SK-N-SH treated with all-trans-retinoic acid at 6 μM for 48 hours (cell line): ENCODE measurements at regions not wholly inside any gene's neighbourhood (a gene's known extent, or its start where the extent isn't known, plus 50 kb on each side); places are given as distances from the start of the nearest gene placed in this dataset.

ENCODE experiments used
- ATAC-seq: fragments of 200-7000 bp; cut with Tn5 transposase; 3 replicates; pipeline ENCODE4 v1.9.1; 2020; ENCODE audit warnings: mild to moderate bottlenecking, moderate library complexity
- CREB5 ChIP-seq: fragments of 250-450 bp; sonication (Bioruptor Pico); IDR thresholded peaks from 2 replicates; pipeline ENCODE4 v1.5.1; 2020; ENCODE audit warnings: low read depth, mild to moderate bottlenecking, moderate library complexity
- CSDC2 ChIP-seq: fragments of 250-450 bp; sonication (Bioruptor Pico); IDR thresholded peaks from 2 replicates; pipeline ENCODE4 v1.5.0; 2020; ENCODE audit warnings: mild to moderate bottlenecking, moderate library complexity
- CSRNP3 ChIP-seq: fragments of 250-450 bp; sonication (Bioruptor Pico); IDR thresholded peaks from 2 replicates; pipeline ENCODE4 v1.5.1; 2021; ENCODE audit warnings: mild to moderate bottlenecking, moderate library complexity
- ESRRG ChIP-seq: fragments of 250-450 bp; sonication (Bioruptor Pico); IDR thresholded peaks from 2 replicates; pipeline ENCODE4 v1.6.1; 2021; ENCODE audit warnings: mild to moderate bottlenecking
- GLIS3 ChIP-seq: fragments of 250-450 bp; sonication (Bioruptor Pico); IDR thresholded peaks from 2 replicates; pipeline ENCODE4 v1.5.0; 2020; ENCODE audit warnings: mild to moderate bottlenecking, moderate library complexity
- ISL1 ChIP-seq: fragments of 250-450 bp; sonication (Bioruptor Pico); IDR thresholded peaks from 2 replicates; pipeline ENCODE4 v2.1.2; 2022; ENCODE audit warnings: mild to moderate bottlenecking, moderate library complexity
- PATZ1 ChIP-seq: fragments of 250-450 bp; sonication (Bioruptor Pico); IDR thresholded peaks from 2 replicates; pipeline ENCODE4 v1.8.0; 2020; ENCODE audit warnings: mild to moderate bottlenecking, moderate library complexity, borderline replicate concordance
- POU6F1 ChIP-seq: fragments of 250-450 bp; sonication (Bioruptor Pico); IDR thresholded peaks from 2 replicates; pipeline ENCODE4 v1.8.0; 2021; ENCODE audit warnings: low read depth, mild to moderate bottlenecking, moderate library complexity, borderline replicate concordance
- PPARA ChIP-seq: fragments of 250-450 bp; sonication (Bioruptor Pico); IDR thresholded peaks from 2 replicates; pipeline ENCODE4 v1.5.0; 2020; ENCODE audit warnings: mild to moderate bottlenecking, borderline replicate concordance
- RARB ChIP-seq: fragments of 250-450 bp; sonication (Bioruptor Pico); IDR thresholded peaks from 2 replicates; pipeline ENCODE4 v1.8.0; 2021; ENCODE audit warnings: mild to moderate bottlenecking, moderate library complexity
- SNAI2 ChIP-seq: fragments of 250-450 bp; sonication (Bioruptor Pico); IDR thresholded peaks from 2 replicates; pipeline ENCODE4 v1.5.0; 2020; ENCODE audit warnings: mild to moderate bottlenecking, moderate library complexity
- TOX ChIP-seq: fragments of 250-450 bp; sonication (Bioruptor Pico); IDR thresholded peaks from 2 replicates; pipeline ENCODE4 v1.8.0; 2021; ENCODE audit warnings: mild to moderate bottlenecking, moderate library complexity, borderline replicate concordance
- ZC3H10 ChIP-seq: fragments of 250-450 bp; sonication (Bioruptor Pico); IDR thresholded peaks from 2 replicates; pipeline ENCODE4 v1.5.1; 2021; ENCODE audit warnings: mild to moderate bottlenecking, moderate library complexity
- ZFP3 ChIP-seq: fragments of 250-450 bp; sonication (Bioruptor Pico); IDR thresholded peaks from 2 replicates; pipeline ENCODE4 v1.5.0; 2020; ENCODE audit warnings: mild to moderate bottlenecking, moderate library complexity
- ZFP30 ChIP-seq: fragments of 450-650 bp; formaldehyde crosslinking; IDR thresholded peaks from 2 replicates; pipeline ENCODE4 v1.5.0; 2022; ENCODE audit warnings: mild to moderate bottlenecking, moderate library complexity
- ZNF565 ChIP-seq: fragments of 450-650 bp; formaldehyde crosslinking; conservative IDR thresholded peaks from 2 replicates; pipeline ENCODE4 v1.5.0; 2020; ENCODE audit warnings: low read depth, mild to moderate bottlenecking, moderate library complexity
- ZNF70 ChIP-seq: fragments of 450-650 bp; formaldehyde crosslinking; IDR thresholded peaks from 2 replicates; pipeline ENCODE4 v1.5.0; 2020; ENCODE audit warnings: mild to moderate bottlenecking, moderate library complexity
- ZNF8 ChIP-seq: fragments of 450-650 bp; formaldehyde crosslinking; IDR thresholded peaks from 2 replicates; pipeline ENCODE4 v1.5.0; 2020; ENCODE audit warnings: mild to moderate bottlenecking, moderate library complexity

- no peak for ATAC-seq
- TF ChIP-seq TOX (CRISPR knock-in tag) (no peak), ISL1 (CRISPR knock-in tag) (no peak), ESRRG (CRISPR knock-in tag) (no peak)
Measured at GRCh38 chr14:28607661-28608060, 158.9 kb upstream of the FOXG1 start.

- TF ChIP-seq ZFP3 (CRISPR knock-in tag) = no peak
- TF ChIP-seq PPARA (CRISPR knock-in tag) = no peak
- TF ChIP-seq CSRNP3 (CRISPR knock-in tag) = no peak
- no peak for TF ChIP-seq ISL1 (CRISPR knock-in tag)
- TF ChIP-seq ESRRG (CRISPR knock-in tag) = no peak
- TF ChIP-seq SNAI2 (CRISPR knock-in tag) = no peak
- TF ChIP-seq CREB5 (CRISPR knock-in tag) = no peak
- TF ChIP-seq CSDC2 = no peak
- TF ChIP-seq POU6F1 (CRISPR knock-in tag) = no peak
- TF ChIP-seq ZNF8 = no peak
- TF ChIP-seq ZC3H10 = no peak
- TF ChIP-seq, all 23 proteins: peak for 0
- ATAC-seq = no peak
Measured at GRCh38 chr14:28608443-28608842, 158.1 kb upstream of the FOXG1 start.

- TF ChIP-seq CSDC2 (no peak), ZFP3 (CRISPR knock-in tag) (no peak), RARB (CRISPR knock-in tag) (no peak), CSRNP3 (CRISPR knock-in tag) (no peak)
- ATAC-seq = peak; percentile 90
Measured at GRCh38 chr14:28608851-28609828, 157.4 kb upstream of the FOXG1 start.

- TF ChIP-seq ZNF8 = no peak
- TF ChIP-seq ZNF70 (CRISPR knock-in tag) = no peak
- no peak for TF ChIP-seq SNAI2 (CRISPR knock-in tag)
- no peak for TF ChIP-seq ISL1 (CRISPR knock-in tag)
- TF ChIP-seq RARB (CRISPR knock-in tag) = no peak
- TF ChIP-seq, all 23 proteins: peak for 0
- no peak for ATAC-seq
Measured at GRCh38 chr14:28612414-28612813, 154.2 kb upstream of the FOXG1 start.

GRCh38 chr14:28613532-28613931, 153.1 kb upstream of the FOXG1 start:
- ATAC-seq = no peak
- TF ChIP-seq TOX (CRISPR knock-in tag) (no peak), PATZ1 (no peak), ISL1 (CRISPR knock-in tag) (no peak), RARB (CRISPR knock-in tag) (no peak), ZNF565 (CRISPR knock-in tag) (no peak), GLIS3 (CRISPR knock-in tag) (no peak), ZC3H10 (no peak), CREB5 (CRISPR knock-in tag) (no peak), ESRRG (CRISPR knock-in tag) (no peak), ZFP3 (CRISPR knock-in tag) (no peak), ZFP30 (CRISPR knock-in tag) (no peak), ZNF70 (CRISPR knock-in tag) (no peak)
